ENCODE measurements at regions not wholly inside any gene's neighbourhood (a gene's known extent, or its start where the extent isn't known, plus 50 kb on each side); places are given as distances from the start of the nearest gene placed in this dataset.

GRCh38 chr2:173427887-173428668, 73.4 kb downstream of the CDCA7 start:
- Histone ChIP-seq H3K36me3 (ENCODE audit: insufficient read depth, low read length) (no peaks in the 10 kb centered on the region), H3K9me2 (ENCODE audit: insufficient read depth, low read length) (no peaks in the 10 kb centered on the region), H3K27ac (ENCODE audit: low read length) (no peak overlapping the region), H3F3A (ENCODE audit: insufficient read depth, low read length, poor library complexity, severe bottlenecking) (no peaks in the 10 kb centered on the region), H3K9me3 (ENCODE audit: low read length) (no peaks in the 10 kb centered on the region), H3K27me3 (ENCODE audit: insufficient read depth, low read depth, low read length) (no peaks in the 10 kb centered on the region), H4K20me1 (ENCODE audit: insufficient read depth) (no peaks in the 10 kb centered on the region), H3K4me2 (ENCODE audit: low read length) (no peak overlapping the region), H3K4me3 (ENCODE audit: low read length) (no peak overlapping the region), H2AFZ (ENCODE audit: low read depth, low read length) (no peak overlapping the region), H3K9ac (ENCODE audit: low read length) (no peak overlapping the region), H3K79me2 (replicated peaks; ENCODE audit: insufficient read depth, low read length) (no peaks in the 10 kb centered on the region)
- TF ChIP-seq RAD21 (conservative IDR thresholded peaks at IDR 0.05) (no peak), EZH2 (IDR thresholded peaks at IDR 0.05; ENCODE audit: borderline replicate concordance, insufficient read depth, low read length, poor library complexity, severe bottlenecking) (no peak), CTCF (IDR thresholded peaks at IDR 0.05; ENCODE audit: poor library complexity, severe bottlenecking) (no peak), POLR2AphosphoS5 (IDR thresholded peaks at IDR 0.05) (no peak), EP300 (conservative IDR thresholded peaks at IDR 0.05; ENCODE audit: poor library complexity, severe bottlenecking) (no peak), TAF1 (IDR thresholded peaks at IDR 0.05; ENCODE audit: low read depth) (no peak), SMC3 (conservative IDR thresholded peaks at IDR 0.05; ENCODE audit: poor library complexity) (no peak)

GRCh38 chr2:173431191-173431590, 76.5 kb downstream of the CDCA7 start:
- no peaks in the 10 kb centered on the region for H3K9me2 ChIP-seq (ENCODE audit: insufficient read depth, low read length)
- no peaks in the 10 kb centered on the region for H3K27me3 ChIP-seq (ENCODE audit: insufficient read depth, low read depth, low read length)
- H3K36me3 ChIP-seq (ENCODE audit: insufficient read depth, low read length), result no peaks in the 10 kb centered on the region
- H3K9ac ChIP-seq (ENCODE audit: low read length), result no peak overlapping the region
- no peak overlapping the region for H2AFZ ChIP-seq (ENCODE audit: low read depth, low read length)
- no peaks in the 10 kb centered on the region for H4K20me1 ChIP-seq (ENCODE audit: insufficient read depth)
- no peaks in the 10 kb centered on the region for H3K9me3 ChIP-seq (ENCODE audit: low read length)
- no peaks in the 10 kb centered on the region for H3F3A ChIP-seq (ENCODE audit: insufficient read depth, low read length, poor library complexity, severe bottlenecking)
- no peak overlapping the region for H3K27ac ChIP-seq (ENCODE audit: low read length)
- no peaks in the 10 kb centered on the region for H3K79me2 ChIP-seq (replicated peaks; ENCODE audit: insufficient read depth, low read length)
- H3K4me2 ChIP-seq (ENCODE audit: low read length), result no peak overlapping the region
- no peak for TF ChIP-seq MXI1 (conservative IDR thresholded peaks at IDR 0.05; ENCODE audit: poor library complexity, severe bottlenecking)
- TF ChIP-seq REST (IDR thresholded peaks at IDR 0.05; ENCODE audit: borderline replicate concordance), result no peak
- no peak for TF ChIP-seq POLR2AphosphoS5 (IDR thresholded peaks at IDR 0.05)
- no peak for TF ChIP-seq EZH2 (IDR thresholded peaks at IDR 0.05; ENCODE audit: borderline replicate concordance, insufficient read depth, low read length, poor library complexity, severe bottlenecking)
- no peak for TF ChIP-seq TAF1 (IDR thresholded peaks at IDR 0.05; ENCODE audit: low read depth)
- TF ChIP-seq EP300 (conservative IDR thresholded peaks at IDR 0.05; ENCODE audit: poor library complexity, severe bottlenecking), result no peak
- TF ChIP-seq SMC3 (conservative IDR thresholded peaks at IDR 0.05; ENCODE audit: poor library complexity), result no peak
- no peak for TF ChIP-seq RAD21 (conservative IDR thresholded peaks at IDR 0.05)
- TF ChIP-seq CTCF (IDR thresholded peaks at IDR 0.05; ENCODE audit: poor library complexity, severe bottlenecking), result no peak
- no peak overlapping the region for H3K4me3 ChIP-seq (ENCODE audit: low read length)

All from neural cell (in vitro differentiated cells).